HEK293 (cell line): ENCODE measurements at regions not wholly inside any gene's neighbourhood (a gene's known extent, or its start where the extent isn't known, plus 50 kb on each side); places are given as distances from the start of the nearest gene placed in this dataset.

Experiments used
- CTCF ChIA-PET: fragments of 350-600 bp; formaldehyde crosslinking; extraction: SDS; loops from one replicate; lab custom pipeline; 2021; ENCODE audit warnings: antibody characterized with exemption; lab: Yijun Ruan, JAX
- POLR2A ChIA-PET: fragments of 300-600 bp; formaldehyde crosslinking; extraction: SDS; loops from one replicate; lab custom pipeline; 2020; ENCODE audit warnings: antibody characterized with exemption, inconsistent platforms; lab: Yijun Ruan, JAX
- H3K27ac ChIP-seq: fragments of 200-500 bp; sonication (Bioruptor generic); 2 replicates; pipeline ENCODE4 v1.5.1; 2014; ENCODE audit warnings: low read depth, low read length, control low read depth, inconsistent platforms; ENCODE audit errors: extremely low read depth
- H3K36me3 ChIP-seq, 2 experiments: fragments of 200-500 bp in 1 of 2; sonication (Bioruptor generic) in 1 of 2; 1 replicate in 1 of 2; 2 replicates in 1 of 2; pipeline ENCODE4 v1.5.1; 2014 to 2017; ENCODE audit warnings: inconsistent platforms in 2 of 2, low read length in 2 of 2; ENCODE audit not compliant: control insufficient read depth in 2 of 2, insufficient read depth in 1 of 2
- H3K4me1 ChIP-seq: fragments of 200-500 bp; sonication (Bioruptor generic); 2 replicates; pipeline ENCODE4 v1.5.1; 2014; ENCODE audit warnings: mild to moderate bottlenecking, low read length, inconsistent platforms; ENCODE audit not compliant: control insufficient read depth, insufficient read depth
- H3K4me3 ChIP-seq: 2 replicates; pipeline ENCODE4 v1.5.1; 2011; ENCODE audit warnings: low read depth, mild to moderate bottlenecking, control low read depth, low read length, moderate library complexity
- H3K9me3 ChIP-seq: fragments of 200-500 bp; sonication (Bioruptor generic); 2 replicates; pipeline ENCODE4 v1.5.1; 2014; ENCODE audit warnings: low read depth, low read length, inconsistent platforms; ENCODE audit not compliant: control insufficient read depth, insufficient read depth
- BCL11A ChIP-seq: fragments of 450-650 bp; formaldehyde crosslinking; IDR thresholded peaks from 2 replicates; pipeline ENCODE4 v1.5.1; 2016; ENCODE audit warnings: low read depth, missing biosample characterization, missing genetic modification characterization
- KLF16 ChIP-seq: fragments of 450-650 bp; formaldehyde crosslinking; IDR thresholded peaks from 2 replicates; pipeline ENCODE4 v1.5.1; 2017; ENCODE audit warnings: missing biosample characterization, missing genetic modification characterization
- PATZ1 ChIP-seq: fragments of 450-650 bp; formaldehyde crosslinking; IDR thresholded peaks from 2 replicates; pipeline ENCODE4 v1.5.1; 2016; ENCODE audit warnings: missing biosample characterization, missing genetic modification characterization
- SETDB1 ChIP-seq: IDR thresholded peaks from one replicate; pipeline ENCODE4 v1.6.1; 2017; ENCODE audit warnings: mild to moderate bottlenecking, low read length, moderate library complexity, mixed read lengths; ENCODE audit not compliant: insufficient read length
- ZNF561 ChIP-seq: fragments of 450-650 bp; IDR thresholded peaks from 2 replicates; pipeline ENCODE4 v1.5.1; 2018; ENCODE audit warnings: missing biosample characterization, missing genetic modification characterization, borderline replicate concordance
- ZNF585B ChIP-seq: fragments of 450-650 bp; formaldehyde crosslinking; IDR thresholded peaks from 2 replicates; pipeline ENCODE4 v1.5.1; 2016; ENCODE audit warnings: missing biosample characterization, missing genetic modification characterization
- ZNF777 ChIP-seq: fragments of 450-650 bp; formaldehyde crosslinking; IDR thresholded peaks from 2 replicates; pipeline ENCODE4 v1.5.1; 2017; ENCODE audit warnings: missing biosample characterization, missing genetic modification characterization, borderline replicate concordance
- TF ChIP-seq, protein P1 (sequence below): fragments of 450-650 bp; formaldehyde crosslinking; IDR thresholded peaks from 2 replicates; pipeline ENCODE4 v1.5.1; 2017; ENCODE audit warnings: missing biosample characterization, missing genetic modification characterization
- TF ChIP-seq, protein P2 (sequence below): fragments of 450-650 bp; formaldehyde crosslinking; IDR thresholded peaks from 2 replicates; pipeline ENCODE4 v1.5.1; 2016; ENCODE audit warnings: missing biosample characterization, missing genetic modification characterization
- TF ChIP-seq, protein P3 (sequence below): fragments of 450-650 bp; formaldehyde crosslinking; IDR thresholded peaks from 2 replicates; pipeline ENCODE4 v1.5.1; 2017; ENCODE audit warnings: missing biosample characterization, missing genetic modification characterization

GRCh38 chr2:12304564-12305171 is 412.1 kb upstream of the TRIB2 start (continued):
- TF ChIP-seq ZNF561 (peak; percentile 78), KLF16 (tag by site-specific recombination) (no peak)
- TF ChIP-seq, all 188 proteins: peak for 49

DNA sequence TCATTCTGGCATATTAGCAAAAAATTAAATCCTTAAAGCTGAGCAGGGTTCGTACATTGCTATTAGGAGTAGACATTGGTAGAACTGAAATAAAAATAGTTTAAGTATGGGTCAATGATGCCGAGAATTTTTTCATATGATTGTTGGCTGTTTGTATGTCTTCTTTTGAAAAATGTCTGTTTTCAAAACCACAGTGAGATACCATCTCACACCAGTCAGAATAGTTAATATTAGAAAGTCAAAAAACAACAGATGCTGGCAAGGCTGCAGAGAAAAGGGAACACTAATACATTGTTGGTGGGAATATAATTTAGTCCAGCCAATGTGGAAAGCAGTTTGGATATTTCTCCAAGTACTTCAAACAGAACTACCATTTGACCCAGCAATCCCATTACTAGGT is 410.8 kb upstream of the TRIB2 start:
- Histone ChIP-seq H3K36me3 (no peaks in the 10 kb centered on the region), H3K4me1 (peaks cover 20% of the 10 kb centered on the region), H3K4me3 (no peak overlapping the region), H3K27ac (no peak overlapping the region), H3K9me3 (no peaks in the 10 kb centered on the region)
- CTCF ChIA-PET = interaction anchor here (0.6 to 1.8 kb wide), 2 partner anchors 70 to 702 kb away, joined by 5 to 6 read pairs; no protein-coding TSS in a partner anchor
- POLR2A ChIA-PET = no interaction called here
- TF ChIP-seq SETDB1 (peak; percentile 31), BCL11A (tag by site-specific recombination) (no peak)

DNA sequence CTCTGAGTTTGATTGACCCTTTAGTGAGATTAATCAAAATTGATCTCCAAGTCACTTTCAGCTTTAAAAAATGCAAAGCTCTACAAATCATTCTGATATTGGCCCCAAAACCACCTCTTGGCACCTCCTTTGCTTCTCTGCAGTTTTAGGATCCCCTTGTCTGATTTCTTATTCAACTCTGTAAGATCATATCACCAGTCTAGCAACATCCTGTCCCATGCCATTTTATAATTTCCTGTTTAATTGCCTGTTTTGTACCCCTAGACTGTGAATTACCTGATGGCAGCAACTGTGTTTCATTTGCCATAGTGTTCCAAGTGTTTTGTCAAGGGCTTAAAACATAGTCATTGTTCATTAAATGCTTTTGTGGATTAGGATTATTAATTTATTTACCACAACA is 406.3 kb upstream of the TRIB2 start:
- Histone ChIP-seq H3K4me1 (peaks cover 12% of the 10 kb centered on the region), H3K36me3 (no peaks in the 10 kb centered on the region), H3K9me3 (no peaks in the 10 kb centered on the region), H3K4me3 (no peak overlapping the region), H3K27ac (no peak overlapping the region)
- ChIA-PET POLR2A (no interaction called here), CTCF (no interaction called here)
- TF ChIP-seq ZNF585B (tag by site-specific recombination) (no peak), PATZ1 (no peak), ZNF777 (tag by site-specific recombination) (no peak), ZNF561 (no peak)
- TF ChIP-seq, protein P1, sequence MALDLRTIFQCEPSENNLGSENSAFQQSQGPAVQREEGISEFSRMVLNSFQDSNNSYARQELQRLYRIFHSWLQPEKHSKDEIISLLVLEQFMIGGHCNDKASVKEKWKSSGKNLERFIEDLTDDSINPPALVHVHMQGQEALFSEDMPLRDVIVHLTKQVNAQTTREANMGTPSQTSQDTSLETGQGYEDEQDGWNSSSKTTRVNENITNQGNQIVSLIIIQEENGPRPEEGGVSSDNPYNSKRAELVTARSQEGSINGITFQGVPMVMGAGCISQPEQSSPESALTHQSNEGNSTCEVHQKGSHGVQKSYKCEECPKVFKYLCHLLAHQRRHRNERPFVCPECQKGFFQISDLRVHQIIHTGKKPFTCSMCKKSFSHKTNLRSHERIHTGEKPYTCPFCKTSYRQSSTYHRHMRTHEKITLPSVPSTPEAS (tag by site-specific recombination) = no peak
- TF ChIP-seq, protein P2, sequence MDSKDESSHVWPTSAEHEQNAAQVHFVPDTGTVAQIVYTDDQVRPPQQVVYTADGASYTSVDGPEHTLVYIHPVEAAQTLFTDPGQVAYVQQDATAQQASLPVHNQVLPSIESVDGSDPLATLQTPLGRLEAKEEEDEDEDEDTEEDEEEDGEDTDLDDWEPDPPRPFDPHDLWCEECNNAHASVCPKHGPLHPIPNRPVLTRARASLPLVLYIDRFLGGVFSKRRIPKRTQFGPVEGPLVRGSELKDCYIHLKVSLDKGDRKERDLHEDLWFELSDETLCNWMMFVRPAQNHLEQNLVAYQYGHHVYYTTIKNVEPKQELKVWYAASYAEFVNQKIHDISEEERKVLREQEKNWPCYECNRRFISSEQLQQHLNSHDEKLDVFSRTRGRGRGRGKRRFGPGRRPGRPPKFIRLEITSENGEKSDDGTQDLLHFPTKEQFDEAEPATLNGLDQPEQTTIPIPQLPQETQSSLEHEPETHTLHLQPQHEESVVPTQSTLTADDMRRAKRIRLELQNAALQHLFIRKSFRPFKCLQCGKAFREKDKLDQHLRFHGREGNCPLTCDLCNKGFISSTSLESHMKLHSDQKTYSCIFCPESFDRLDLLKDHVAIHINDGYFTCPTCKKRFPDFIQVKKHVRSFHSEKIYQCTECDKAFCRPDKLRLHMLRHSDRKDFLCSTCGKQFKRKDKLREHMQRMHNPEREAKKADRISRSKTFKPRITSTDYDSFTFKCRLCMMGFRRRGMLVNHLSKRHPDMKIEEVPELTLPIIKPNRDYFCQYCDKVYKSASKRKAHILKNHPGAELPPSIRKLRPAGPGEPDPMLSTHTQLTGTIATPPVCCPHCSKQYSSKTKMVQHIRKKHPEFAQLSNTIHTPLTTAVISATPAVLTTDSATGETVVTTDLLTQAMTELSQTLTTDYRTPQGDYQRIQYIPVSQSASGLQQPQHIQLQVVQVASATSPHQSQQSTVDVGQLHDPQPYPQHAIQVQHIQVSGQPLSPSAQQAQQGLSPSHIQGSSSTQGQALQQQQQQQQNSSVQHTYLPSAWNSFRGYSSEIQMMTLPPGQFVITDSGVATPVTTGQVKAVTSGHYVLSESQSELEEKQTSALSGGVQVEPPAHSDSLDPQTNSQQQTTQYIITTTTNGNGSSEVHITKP (tag by site-specific recombination) = no peak
- TF ChIP-seq, protein P3, sequence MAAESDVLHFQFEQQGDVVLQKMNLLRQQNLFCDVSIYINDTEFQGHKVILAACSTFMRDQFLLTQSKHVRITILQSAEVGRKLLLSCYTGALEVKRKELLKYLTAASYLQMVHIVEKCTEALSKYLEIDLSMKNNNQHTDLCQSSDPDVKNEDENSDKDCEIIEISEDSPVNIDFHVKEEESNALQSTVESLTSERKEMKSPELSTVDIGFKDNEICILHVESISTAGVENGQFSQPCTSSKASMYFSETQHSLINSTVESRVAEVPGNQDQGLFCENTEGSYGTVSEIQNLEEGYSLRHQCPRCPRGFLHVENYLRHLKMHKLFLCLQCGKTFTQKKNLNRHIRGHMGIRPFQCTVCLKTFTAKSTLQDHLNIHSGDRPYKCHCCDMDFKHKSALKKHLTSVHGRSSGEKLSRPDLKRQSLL (tag by site-specific recombination) = no peak
